Inflammatory macrophage (primary cell): ENCODE measurements at regions not wholly inside any gene's neighbourhood (a gene's known extent, or its start where the extent isn't known, plus 50 kb on each side); places are given as distances from the start of the nearest gene placed in this dataset.
A peak's percentile ranks its signal among the peaks of the same experiment; 100 is the strongest.
"Not testable (repeated sequence)": the region's sequence is repeated elsewhere in the genome, so short reads cannot be mapped to it uniquely, and the experiment has no call there.

Experiments
- DNase-seq, 2 donors: peaks; one replicate each; pipeline ENCODE4 v3.0.0-alpha.2; 2020 to 2022

GRCh38 chr7:67361150-67361549 is 364.5 kb downstream of the TYW1 start:
- no peak for DNase-seq

- no peak for DNase-seq
Measured at GRCh38 chr7:67364441-67365017, 367.9 kb downstream of the TYW1 start.

- peak; percentile 66 to 67 for DNase-seq
Measured at GRCh38 chr7:67371429-67372305, 375.0 kb downstream of the TYW1 start.

GRCh38 chr7:67373389-67373788 is 376.8 kb downstream of the TYW1 start:
- not testable (repeated sequence) for DNase-seq

- DNase-seq, result no peak
Measured at GRCh38 chr7:67375427-67375826, 378.8 kb downstream of the TYW1 start.

GRCh38 chr7:67377939-67378862 is 381.6 kb downstream of the TYW1 start:
- DNase-seq, result peak; percentile 62 to 74

- DNase-seq, result no peak
Measured at GRCh38 chr7:67380326-67380725, 383.7 kb downstream of the TYW1 start.

GRCh38 chr7:67380858-67381257 is 384.2 kb downstream of the TYW1 start:
- no peak for DNase-seq

GRCh38 chr7:67387851-67388250 is 391.2 kb downstream of the TYW1 start:
- DNase-seq, result no peak

- DNase-seq, result no peak
Measured at GRCh38 chr7:67391168-67391567, 394.5 kb downstream of the TYW1 start.

- no peak for DNase-seq
Measured at GRCh38 chr7:67392596-67393438, 396.2 kb downstream of the TYW1 start.

- DNase-seq, result no peak
Measured at GRCh38 chr7:67393903-67394302, 397.3 kb downstream of the TYW1 start.

- no peak for DNase-seq
Measured at GRCh38 chr7:67398916-67399315, 402.3 kb downstream of the TYW1 start.

GRCh38 chr7:67401492-67401891 is 404.9 kb downstream of the TYW1 start:
- no peak for DNase-seq

- DNase-seq, result no peak
Measured at GRCh38 chr7:67402280-67402679, 405.6 kb downstream of the TYW1 start.

GRCh38 chr7:67406976-67407375 is 410.3 kb downstream of the TYW1 start:
- DNase-seq, result no peak

GRCh38 chr7:67407392-67408071 is 410.9 kb downstream of the TYW1 start:
- DNase-seq, result no peak

GRCh38 chr7:67408109-67408508 is 411.5 kb downstream of the TYW1 start:
- DNase-seq, result no peak

- no peak for DNase-seq
Measured at GRCh38 chr7:67413670-67414069, 417.0 kb downstream of the TYW1 start.

- DNase-seq, result no peak
Measured at GRCh38 chr7:67414858-67415257, 418.2 kb downstream of the TYW1 start.

GRCh38 chr7:67422601-67423000 is 426.0 kb downstream of the TYW1 start:
- DNase-seq, result no peak

- DNase-seq, result no peak
Measured at GRCh38 chr7:67423065-67423464, 426.4 kb downstream of the TYW1 start.
